ENCODE measurements at regions not wholly inside any gene's neighbourhood (a gene's known extent, or its start where the extent isn't known, plus 50 kb on each side); places are given as distances from the start of the nearest gene placed in this dataset.
"Not testable (repeated sequence)": the region's sequence is repeated elsewhere in the genome, so short reads cannot be mapped to it uniquely, and the experiment has no call there.

GRCh38 chr12:131464081-131464480, 246.8 kb upstream of the SFSWAP start:
- Histone ChIP-seq H3K27me3 (ENCODE audit: control insufficient read depth, insufficient read depth, low read length) (no peaks in the 10 kb centered on the region), H3K4me3 (ENCODE audit: low read depth, low read length) (no peak overlapping the region), H3K36me3 (ENCODE audit: control insufficient read depth, insufficient read depth, low read length) (no peaks in the 10 kb centered on the region)
- FAIRE-seq (no peak), DNase-seq (ENCODE audit: low read depth) (no peak)
- TF ChIP-seq, protein P1, sequence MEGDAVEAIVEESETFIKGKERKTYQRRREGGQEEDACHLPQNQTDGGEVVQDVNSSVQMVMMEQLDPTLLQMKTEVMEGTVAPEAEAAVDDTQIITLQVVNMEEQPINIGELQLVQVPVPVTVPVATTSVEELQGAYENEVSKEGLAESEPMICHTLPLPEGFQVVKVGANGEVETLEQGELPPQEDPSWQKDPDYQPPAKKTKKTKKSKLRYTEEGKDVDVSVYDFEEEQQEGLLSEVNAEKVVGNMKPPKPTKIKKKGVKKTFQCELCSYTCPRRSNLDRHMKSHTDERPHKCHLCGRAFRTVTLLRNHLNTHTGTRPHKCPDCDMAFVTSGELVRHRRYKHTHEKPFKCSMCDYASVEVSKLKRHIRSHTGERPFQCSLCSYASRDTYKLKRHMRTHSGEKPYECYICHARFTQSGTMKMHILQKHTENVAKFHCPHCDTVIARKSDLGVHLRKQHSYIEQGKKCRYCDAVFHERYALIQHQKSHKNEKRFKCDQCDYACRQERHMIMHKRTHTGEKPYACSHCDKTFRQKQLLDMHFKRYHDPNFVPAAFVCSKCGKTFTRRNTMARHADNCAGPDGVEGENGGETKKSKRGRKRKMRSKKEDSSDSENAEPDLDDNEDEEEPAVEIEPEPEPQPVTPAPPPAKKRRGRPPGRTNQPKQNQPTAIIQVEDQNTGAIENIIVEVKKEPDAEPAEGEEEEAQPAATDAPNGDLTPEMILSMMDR (IDR thresholded peaks at IDR 0.05; ENCODE audit: insufficient read depth, low read length, severe bottlenecking) = no peak

DNA sequence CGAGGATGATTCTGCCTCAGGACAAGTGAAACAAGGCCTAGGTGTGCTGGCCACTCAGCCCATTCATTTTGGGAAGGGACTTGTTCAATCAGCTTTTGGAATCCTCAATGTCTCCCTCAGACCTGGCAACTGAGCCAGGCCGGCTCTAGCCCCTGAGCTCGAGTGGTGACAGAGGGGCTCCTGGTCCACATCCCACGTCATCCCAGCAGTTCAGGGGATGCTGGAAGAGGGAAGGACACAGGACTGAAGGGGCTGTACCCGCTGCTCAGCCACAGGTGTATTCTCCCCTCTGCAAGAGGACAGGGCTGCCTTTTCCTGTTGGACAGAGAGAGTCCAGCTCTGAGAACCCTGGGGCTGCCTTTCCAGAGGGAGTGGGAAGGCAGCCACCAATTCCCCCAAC, 244.6 kb upstream of the SFSWAP start:
- FAIRE-seq = no peak

DNA sequence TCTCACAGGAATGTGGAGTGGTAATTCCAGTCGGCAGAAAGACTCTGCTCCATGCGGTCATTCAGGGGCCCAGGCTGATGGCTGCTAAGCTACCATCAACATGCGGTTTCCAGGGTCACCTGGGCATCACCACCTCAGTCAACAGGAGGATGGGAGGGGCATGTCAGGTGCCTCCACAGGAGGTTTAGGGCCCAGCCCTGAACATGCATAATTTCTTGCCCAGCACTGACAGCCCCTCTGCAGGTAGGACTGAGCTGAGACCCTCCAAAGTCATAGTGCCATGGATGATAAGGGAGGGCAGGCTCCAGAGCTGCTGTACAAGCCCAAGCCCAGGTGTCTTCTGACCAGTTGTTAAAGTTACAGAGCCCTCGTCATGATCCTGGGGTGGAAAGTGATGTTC, 244.0 kb upstream of the SFSWAP start:
- no peak for FAIRE-seq
- Histone ChIP-seq H3K36me3 (ENCODE audit: control insufficient read depth, insufficient read depth, low read length) (no peaks in the 10 kb centered on the region), H3K27me3 (ENCODE audit: control insufficient read depth, insufficient read depth, low read length) (no peaks in the 10 kb centered on the region), H3K4me3 (ENCODE audit: low read depth, low read length) (no peak overlapping the region)
- TF ChIP-seq, protein P1 (IDR thresholded peaks at IDR 0.05; ENCODE audit: insufficient read depth, low read length, severe bottlenecking) = no peak
- no peak for DNase-seq (ENCODE audit: low read depth)

More for the DNA sequence above, 244.6 kb upstream of the SFSWAP start:
- no peaks in the 10 kb centered on the region for H3K36me3 ChIP-seq (ENCODE audit: control insufficient read depth, insufficient read depth, low read length)
- no peaks in the 10 kb centered on the region for H3K27me3 ChIP-seq (ENCODE audit: control insufficient read depth, insufficient read depth, low read length)
- H3K4me3 ChIP-seq (ENCODE audit: low read depth, low read length) = no peak overlapping the region
- TF ChIP-seq, protein P1 (IDR thresholded peaks at IDR 0.05; ENCODE audit: insufficient read depth, low read length, severe bottlenecking) = no peak
- DNase-seq (ENCODE audit: low read depth) = no peak

DNA sequence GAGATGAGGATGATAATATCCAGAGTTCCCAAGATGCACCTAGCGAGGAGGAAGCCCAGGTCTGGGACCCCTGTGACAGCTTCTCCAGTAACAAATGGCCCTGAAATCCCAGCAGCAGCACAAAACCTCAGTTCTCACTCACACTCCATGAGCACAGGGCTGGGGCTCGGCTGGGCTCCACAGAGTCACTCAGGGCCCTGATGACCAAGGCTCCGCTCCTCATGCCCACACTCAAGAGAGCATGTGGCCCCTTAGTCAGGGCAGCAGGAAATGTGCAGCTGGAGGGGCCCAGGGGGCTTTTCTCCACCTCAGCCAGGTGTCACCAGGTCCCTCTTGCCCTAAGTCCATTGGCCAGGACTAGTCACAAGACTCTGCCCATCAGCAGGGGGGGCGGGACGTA, 242.7 kb upstream of the SFSWAP start:
- no peak for DNase-seq (ENCODE audit: low read depth)
- Histone ChIP-seq H3K36me3 (ENCODE audit: control insufficient read depth, insufficient read depth, low read length) (no peaks in the 10 kb centered on the region), H3K27me3 (ENCODE audit: control insufficient read depth, insufficient read depth, low read length) (no peaks in the 10 kb centered on the region), H3K4me3 (ENCODE audit: low read depth, low read length) (no peak overlapping the region)
- TF ChIP-seq, protein P1 (IDR thresholded peaks at IDR 0.05; ENCODE audit: insufficient read depth, low read length, severe bottlenecking) = no peak
- FAIRE-seq = no peak

DNA sequence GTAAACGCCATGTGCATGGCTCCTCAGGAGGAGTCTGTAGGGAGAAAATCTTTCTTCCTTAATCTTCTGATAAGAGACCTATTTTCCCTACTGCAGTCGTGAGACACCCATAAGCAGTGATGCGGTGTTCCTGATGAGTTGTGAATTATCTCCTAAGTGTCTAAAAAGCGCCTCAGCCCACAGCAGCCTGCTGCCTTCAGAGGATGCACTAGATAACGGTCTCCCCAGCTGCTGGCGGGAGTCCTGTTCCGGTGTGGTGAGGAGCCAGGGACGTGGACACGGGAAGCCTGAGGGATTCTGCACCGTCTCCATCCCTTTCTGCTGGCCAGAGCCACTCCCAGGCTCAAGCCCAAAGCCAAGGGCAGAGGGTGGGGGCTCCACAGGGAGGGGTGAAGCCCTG, 240.9 kb upstream of the SFSWAP start:
- not testable (repeated sequence) for H3K36me3 ChIP-seq (ENCODE audit: control insufficient read depth, insufficient read depth, low read length); H3K27me3 ChIP-seq (ENCODE audit: control insufficient read depth, insufficient read depth, low read length); DNase-seq (ENCODE audit: low read depth); H3K4me3 ChIP-seq (ENCODE audit: low read depth, low read length); FAIRE-seq

- no peaks in the 10 kb centered on the region for H3K36me3 ChIP-seq (ENCODE audit: control insufficient read depth, insufficient read depth, low read length)
- H3K27me3 ChIP-seq (ENCODE audit: control insufficient read depth, insufficient read depth, low read length) = no peaks in the 10 kb centered on the region
- H3K4me3 ChIP-seq (ENCODE audit: low read depth, low read length) = no peak overlapping the region
- FAIRE-seq = peak; percentile 90
- TF ChIP-seq, protein P1 (IDR thresholded peaks at IDR 0.05; ENCODE audit: insufficient read depth, low read length, severe bottlenecking) = no peak
- DNase-seq (ENCODE audit: low read depth) = no peak
Measured at GRCh38 chr12:131471271-131471905, 239.5 kb upstream of the SFSWAP start.
